RCC 7860 (cell line): ENCODE measurements at regions not wholly inside any gene's neighbourhood (a gene's known extent, or its start where the extent isn't known, plus 50 kb on each side); places are given as distances from the start of the nearest gene placed in this dataset.
"Not testable (repeated sequence)": the region's sequence is repeated elsewhere in the genome, so short reads cannot be mapped to it uniquely, and the experiment has no call there.

ENCODE experiments used
- DNase-seq: peaks from one replicate; pipeline ENCODE4 v3.0.0-alpha.2; 2015; ENCODE audit warnings: low spot score
- FAIRE-seq: peaks from 2 replicates; lab custom pipeline; 2012; peaks lifted over from hg19 to GRCh38; lab: Jason Lieb, UNC

DNA sequence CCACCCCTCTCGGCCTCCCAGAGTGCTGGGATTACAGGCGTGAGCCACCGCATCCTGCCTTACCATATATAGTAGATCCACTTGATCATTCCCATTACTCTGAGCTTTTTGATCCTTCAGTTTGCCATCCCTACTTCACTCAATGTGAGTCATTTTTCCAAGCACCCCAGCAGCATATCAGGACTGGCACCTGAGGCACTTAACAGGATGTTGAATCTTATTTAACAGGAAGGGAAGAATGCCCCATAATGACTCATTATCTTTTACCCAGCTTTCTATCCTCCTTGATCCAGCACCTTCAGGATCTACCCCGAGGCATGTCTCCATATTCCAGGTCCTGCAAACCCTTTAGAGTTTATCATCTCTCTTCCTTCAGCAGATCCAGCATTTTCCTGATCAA is 84.9 kb upstream of the CMKLR1 start:
- DNase-seq: no peak
- no peak for FAIRE-seq

DNA sequence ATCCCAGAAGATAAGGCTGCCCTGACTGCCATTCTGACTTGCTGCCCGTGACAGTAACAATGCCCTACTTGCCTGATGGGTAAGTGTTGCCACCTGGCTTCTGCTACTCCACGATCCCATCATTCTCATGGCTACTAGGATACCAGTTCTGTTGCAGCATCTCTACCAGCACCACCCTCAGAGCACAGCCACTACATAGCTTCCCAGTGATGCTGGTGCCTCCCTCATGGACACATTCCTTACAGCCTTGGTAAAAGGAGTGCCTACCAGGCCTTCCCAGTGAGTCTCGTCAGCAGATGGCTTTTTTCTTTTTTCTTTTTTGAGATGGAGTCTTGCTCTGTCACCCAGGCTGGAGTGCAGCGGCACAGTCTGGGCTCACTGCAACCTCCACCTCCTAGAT is 84.4 kb upstream of the CMKLR1 start:
- no peak for DNase-seq
- FAIRE-seq: no peak

DNA sequence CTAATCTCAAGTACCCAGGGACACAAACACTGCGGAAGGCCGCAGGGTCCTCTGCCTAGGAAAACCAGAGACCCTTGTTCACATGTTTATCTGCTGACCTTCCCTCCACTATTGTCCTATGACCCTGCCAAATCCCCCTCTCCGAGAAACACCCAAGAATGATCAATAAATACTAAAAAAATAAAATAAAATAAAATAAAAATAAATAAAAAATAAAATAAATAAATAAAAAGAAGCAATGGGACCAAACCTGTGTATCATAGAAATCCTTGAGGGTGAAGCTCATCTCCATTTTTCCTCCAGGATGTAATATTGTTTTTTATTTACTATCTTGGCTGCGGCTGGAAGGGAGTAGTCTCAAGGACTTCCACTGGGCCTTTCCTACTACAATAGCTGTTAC is 82.0 kb upstream of the CMKLR1 start:
- not testable (repeated sequence) for FAIRE-seq, DNase-seq

DNA sequence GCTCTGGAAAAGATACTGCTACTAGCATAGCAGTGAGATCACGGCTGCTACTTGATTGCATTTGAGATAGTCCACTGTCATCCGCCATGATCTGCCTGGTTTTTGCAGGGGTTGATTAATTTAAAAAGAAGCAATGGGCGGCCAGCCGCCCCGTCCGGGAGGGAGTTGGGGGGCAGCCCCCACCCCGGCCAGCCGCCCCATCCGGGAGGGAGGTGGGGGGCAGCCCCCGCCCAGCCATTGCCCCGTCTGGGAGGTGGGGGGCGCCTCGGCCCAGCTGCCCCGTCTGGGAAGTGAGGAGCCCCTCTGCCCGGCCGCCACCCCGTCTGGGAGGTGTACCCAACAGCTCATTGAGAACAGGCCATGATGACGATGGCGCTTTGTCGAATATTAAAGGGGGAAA is 81.3 kb upstream of the CMKLR1 start:
- DNase-seq, FAIRE-seq: not testable (repeated sequence)

DNA sequence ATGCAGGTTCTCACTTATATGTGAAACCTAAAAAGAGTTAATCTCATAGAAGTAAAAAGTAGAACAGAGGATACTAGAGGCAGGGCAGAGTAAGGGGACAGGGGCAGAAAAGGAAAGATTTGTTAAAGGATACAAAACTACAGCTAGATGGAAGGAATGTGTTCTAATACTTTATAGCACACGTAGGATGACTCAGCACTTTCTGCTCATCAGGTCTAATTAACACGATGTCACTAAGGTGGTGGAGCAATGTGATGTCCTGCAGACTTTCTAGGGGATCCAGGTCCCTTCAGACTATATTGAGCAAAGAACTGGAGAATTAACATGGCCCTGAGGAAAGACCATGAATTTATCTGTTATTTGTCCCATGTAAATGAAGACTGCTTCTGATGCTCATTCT is 80.8 kb upstream of the CMKLR1 start:
- no peak for DNase-seq
- FAIRE-seq: no peak

DNA sequence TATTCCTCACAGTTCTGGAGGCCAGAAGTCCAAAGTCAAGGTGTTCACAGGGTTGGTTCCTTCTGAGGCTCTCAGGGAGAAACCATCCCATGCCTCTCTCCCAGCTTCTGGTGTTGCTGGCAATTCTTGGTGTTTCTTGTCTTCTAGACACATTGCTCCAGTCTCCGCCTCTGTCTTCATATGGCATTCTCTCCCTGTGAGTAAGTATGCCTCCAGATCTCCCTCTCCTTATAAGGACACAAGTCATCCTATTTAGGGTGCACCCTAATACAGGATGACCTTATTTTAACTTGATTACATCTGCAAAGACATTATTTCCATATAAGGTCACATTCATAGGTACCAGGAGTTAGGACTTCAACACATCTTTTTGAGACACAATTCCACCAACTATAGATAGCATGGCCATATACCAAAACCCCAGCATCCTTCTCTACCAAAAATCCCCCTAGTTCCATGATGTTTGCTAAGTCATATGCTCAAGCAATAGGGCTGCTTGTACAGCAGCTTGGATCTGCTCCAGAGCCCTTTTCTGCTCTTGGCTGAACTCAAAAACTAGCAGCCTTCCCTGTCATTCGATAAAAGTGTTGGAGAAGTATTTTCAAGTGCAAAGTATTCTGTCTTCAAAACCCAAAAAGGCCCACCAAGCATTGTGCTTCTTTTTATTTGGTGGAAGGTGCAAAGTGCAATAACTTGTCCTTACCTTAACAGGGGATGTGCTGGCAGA is 79.2 kb upstream of the CMKLR1 start:
- FAIRE-seq: no peak

DNA sequence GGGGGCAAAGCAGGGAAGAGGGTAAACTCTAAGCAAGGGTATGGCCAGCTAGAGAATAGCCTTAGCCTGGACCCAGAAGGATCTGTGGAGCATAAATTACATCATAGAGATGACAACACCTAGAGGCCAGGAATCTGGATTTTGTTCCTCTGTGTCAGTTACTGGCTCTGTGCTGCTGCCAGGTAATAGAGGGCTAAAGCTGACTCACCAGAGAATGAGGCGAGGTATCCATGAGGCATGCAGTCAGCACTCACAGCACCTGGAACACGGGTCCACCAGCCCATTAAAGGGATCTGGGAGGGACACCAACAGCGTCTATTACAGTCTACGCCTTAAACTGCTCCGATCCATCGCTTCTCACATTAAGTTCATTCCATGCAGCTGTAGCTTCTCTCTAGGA is 74.9 kb upstream of the CMKLR1 start:
- no peak for DNase-seq
- FAIRE-seq: no peak

More for the DNA sequence above, 79.2 kb upstream of the CMKLR1 start:
- DNase-seq: no peak

DNA sequence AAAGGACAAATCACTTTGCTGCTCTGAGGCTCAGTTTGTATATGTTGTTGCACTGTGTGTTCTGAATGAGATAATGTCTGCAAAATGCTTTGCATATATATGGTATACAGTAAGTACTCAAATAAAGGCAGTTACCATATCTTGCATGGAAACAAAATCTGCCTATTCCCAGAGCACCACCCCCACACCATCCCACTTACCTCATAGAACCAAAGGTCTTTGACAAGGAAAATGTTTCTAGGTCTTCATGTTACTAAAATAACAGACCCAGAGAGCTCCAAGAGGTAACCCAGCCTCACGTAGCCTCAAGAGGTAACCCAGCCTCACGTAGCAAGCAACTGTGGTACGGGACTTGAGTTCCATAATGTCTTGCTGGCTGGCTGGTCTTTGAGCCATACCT is 71.6 kb upstream of the CMKLR1 start:
- FAIRE-seq (no peak), DNase-seq (no peak)

DNA sequence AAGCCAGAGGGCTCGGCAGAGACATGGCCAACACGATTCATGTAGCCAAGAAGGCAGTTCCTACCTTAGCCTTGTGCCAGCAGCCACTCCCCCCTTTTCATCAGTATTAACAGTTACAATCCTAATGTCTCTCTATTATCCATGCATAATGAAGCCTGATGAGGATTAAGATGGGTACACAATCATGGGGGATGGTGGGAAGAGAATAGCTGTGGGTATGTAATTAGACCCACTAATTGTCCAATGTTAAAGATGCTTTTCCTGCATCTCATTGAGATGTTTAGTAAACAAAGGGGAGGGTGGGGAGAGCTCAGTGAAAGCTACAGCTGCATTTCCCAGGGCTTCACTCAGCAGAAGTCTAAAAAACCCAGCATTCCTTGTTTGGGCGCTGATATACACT is 70.4 kb upstream of the CMKLR1 start:
- FAIRE-seq: no peak
- DNase-seq: no peak

DNA sequence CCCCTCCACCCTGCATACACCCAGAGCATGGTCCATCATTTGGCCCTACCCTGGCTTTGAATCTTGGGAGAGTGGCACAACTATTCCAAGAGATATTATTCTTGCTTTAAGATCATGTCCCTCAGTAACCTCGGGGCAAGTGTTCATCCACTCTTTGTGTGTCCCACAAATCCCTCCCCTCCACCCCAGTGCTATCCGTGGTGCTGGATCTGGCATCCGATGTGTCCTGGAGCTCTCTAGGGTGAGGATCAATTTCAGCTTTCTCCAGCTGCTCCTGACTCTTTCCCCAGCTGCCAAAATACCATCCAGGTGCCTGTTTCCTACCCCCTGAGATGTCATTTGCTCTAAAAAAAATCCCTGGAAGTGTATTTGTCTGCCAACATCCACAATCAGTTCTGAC is 64.8 kb upstream of the CMKLR1 start:
- FAIRE-seq (no peak), DNase-seq (no peak)

DNA sequence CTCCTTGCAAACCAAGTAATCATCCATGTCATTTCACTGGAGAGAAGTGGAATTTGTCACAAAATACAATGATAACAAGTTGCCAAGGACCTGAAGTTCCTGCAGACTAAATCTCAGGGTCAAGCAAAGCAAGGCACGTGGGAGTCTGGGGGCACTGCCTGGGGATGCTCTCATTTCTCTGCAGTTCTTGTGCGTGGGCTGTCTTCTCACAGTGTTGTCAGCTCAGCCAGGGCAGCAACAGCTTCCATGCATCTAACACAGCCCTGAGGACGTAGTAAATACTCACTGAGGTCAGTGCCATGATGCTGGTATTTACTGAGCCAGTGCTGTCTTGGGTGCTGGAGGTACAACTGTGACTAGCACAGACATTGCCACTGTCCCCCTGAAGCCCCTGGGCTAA is 62.9 kb upstream of the CMKLR1 start:
- DNase-seq: no peak

DNA sequence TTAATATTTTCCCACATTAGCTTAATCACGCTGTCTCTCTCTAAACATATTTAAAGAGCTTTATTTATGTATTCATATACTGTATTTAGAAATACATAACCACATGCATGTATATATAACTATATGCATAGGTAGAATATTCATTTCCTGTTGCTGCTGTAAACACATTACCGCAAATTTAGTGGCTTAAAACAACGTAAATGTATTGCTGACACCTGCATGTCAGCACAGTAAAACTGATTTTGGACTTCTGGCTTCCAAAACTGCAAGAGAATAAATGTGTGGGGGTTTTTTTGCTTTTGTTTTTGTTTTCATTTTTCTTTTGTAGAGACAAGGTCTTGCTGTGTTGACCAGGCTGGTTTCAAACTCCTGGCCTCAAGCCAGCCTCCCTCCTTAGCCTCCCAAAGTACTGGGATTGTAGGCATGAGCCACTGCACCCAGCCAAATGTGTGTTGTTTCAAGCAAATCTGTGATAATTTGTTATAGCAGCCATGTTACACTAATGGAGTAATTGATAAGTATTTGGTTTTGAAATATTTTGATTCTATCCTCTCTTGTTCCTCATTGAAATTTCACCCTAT is 61.9 kb upstream of the CMKLR1 start:
- no peak for FAIRE-seq

More for the DNA sequence above, 62.9 kb upstream of the CMKLR1 start:
- no peak for FAIRE-seq

DNA sequence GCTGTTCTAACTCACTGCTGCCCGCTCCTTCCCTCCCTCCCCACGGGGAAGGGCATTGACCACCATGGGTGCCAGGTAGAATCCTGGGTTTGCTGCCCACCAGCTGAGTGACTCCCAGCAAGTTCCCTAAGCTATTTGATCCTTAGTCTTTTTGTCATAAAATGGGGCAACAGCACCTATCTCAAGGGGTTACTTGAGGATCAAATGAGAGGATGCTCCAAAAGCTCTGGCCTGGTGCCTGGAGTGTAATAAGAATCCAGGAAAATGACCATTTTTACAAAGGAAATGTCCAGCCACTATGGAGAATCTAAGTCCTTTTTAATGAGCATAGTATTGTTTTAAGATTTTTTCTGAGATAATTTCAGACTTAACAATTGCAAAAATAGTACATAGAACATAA is 61.4 kb upstream of the CMKLR1 start:
- FAIRE-seq (no peak), DNase-seq (no peak)

More for the DNA sequence above, 61.9 kb upstream of the CMKLR1 start:
- DNase-seq: no peak

DNA sequence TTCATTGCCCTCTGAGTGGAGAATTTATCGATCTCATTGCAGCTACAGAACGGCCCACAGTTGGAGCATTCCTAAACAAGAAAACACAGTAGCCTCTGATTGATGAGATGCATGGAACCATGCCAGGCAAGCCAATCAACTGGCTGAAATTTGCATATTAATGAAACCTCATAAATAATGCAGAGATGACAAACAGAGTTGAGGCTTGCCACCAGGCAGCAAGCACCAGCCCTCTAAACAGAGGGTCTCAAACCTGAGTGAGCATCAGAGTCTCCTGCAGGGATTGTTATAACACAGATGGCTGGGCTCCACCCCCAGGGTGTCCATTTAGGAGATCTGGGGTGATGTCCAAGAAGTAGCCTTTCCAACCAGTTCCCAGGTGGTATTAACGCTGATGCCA is 60.9 kb upstream of the CMKLR1 start:
- FAIRE-seq (no peak), DNase-seq (no peak)

DNA sequence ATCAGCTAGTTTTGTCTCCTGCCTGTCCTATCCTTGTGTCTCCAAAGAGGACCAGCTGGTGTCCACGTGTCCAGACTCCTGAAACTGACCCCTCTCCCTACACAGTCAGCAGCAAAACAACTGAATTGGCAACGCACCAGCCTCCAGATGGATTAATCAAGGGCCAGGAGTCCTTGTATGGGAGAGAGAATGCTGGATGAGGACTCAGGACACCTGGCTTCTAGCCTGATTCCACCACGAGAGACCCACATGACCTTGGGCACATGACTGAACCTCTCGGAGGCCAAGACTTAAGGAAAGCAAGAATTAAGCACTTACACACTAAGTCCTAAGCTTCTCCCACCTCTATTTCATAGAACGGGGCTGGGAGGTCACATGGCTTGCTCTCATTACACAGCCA is 60.4 kb upstream of the CMKLR1 start:
- DNase-seq (no peak), FAIRE-seq (no peak)

DNA sequence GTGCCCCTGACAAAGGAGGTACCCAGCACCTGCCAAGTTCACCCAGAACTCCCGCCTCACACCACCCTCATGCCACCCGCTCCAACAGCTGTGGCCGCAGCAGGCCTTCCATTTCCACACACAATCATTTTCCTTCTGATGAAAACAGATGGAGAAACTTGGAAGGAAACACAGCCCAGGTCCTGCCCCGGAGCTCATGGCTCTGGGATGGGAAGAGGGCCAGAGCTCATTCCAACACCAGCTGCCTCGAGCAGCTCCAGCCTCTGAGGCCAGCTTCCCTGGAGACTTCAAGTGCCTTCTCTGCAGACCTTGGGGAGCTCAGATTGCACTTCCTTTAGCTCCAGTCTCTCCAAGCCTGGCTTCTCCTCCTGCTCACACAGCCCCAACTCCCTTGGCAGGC is 55.1 kb upstream of the CMKLR1 start:
- FAIRE-seq: no peak

DNA sequence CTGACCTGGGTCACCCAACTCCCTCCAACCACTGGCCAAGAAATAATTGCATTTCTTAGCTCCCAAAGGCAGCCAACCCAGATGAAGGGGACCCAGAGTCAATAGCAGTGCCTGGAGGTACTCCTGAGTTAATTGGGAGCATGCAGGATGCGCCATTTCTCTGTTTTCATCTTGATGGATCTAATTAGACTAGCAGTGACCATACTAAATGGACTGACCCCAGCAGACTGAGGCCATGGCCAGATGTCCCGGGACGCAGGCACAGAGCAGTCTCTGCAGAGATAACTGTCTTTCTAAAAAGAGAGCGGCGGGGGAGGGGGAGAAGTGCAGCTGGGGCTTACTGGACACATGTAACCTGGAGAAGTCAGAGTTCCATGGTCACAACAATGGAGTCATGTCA is 53.2 kb upstream of the CMKLR1 start:
- DNase-seq: no peak
- no peak for FAIRE-seq

More for the DNA sequence above, 55.1 kb upstream of the CMKLR1 start:
- DNase-seq: no peak

DNA sequence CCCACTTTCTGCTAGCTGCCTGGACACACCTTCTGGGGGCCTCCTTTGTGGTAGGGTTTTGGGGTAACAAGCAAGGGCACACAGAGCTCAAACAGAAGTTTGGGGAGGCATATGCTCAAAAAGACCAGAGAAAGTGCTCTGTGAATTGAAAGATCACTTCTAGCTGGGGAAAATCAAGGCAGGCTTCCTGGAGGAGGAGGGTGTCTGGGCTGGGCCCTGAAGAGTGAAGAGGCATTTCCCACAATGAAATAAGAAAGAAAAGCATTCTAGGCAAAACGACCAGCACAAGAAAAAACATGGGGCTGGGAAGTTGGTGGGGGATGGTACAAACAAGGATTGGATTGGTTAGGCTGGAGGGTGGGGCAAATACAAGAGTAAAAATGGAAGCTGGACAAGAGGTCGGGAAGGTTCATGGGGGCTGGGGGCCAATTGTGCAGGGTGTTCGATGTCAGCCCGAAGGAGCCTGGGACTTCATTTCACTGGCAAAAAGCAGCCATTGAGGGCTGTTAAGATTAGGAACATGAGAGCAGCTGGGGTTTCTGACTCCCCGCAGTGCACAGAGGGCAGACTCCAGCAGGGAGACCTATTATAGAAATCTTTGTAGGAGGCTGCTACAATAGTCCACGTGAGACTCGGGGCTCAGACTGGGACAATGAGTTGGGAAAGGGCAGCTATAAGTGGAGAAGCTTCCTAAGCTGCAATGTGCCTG is 51.5 kb upstream of the CMKLR1 start:
- DNase-seq (no peak), FAIRE-seq (no peak)

DNA sequence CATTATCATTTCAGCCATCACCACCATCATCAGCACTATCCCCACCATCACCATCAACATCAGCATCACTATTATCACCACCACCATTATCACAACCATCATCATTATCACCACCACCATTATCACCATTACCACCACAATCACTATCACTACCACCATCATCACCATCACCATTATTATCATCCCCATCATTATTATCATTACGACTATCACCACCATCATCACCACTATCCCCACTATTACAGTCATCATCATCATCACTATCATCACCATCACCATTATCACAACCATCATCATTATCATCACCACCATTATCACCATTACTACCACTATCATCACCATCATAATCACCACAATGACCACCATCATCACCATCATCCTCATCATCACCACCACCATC is 50.4 kb upstream of the CMKLR1 start:
- DNase-seq (no peak), FAIRE-seq (no peak)
